ENCODE measurements at regions not wholly inside any gene's neighbourhood (a gene's known extent, or its start where the extent isn't known, plus 50 kb on each side); places are given as distances from the start of the nearest gene placed in this dataset.
"Not testable (repeated sequence)": the region's sequence is repeated elsewhere in the genome, so short reads cannot be mapped to it uniquely, and the experiment has no call there.

- not testable (repeated sequence) for TF ChIP-seq CTCF (IDR thresholded peaks at IDR 0.05; ENCODE audit: low read depth, low read length, missing input control); REST (IDR thresholded peaks at IDR 0.05); JUND (IDR thresholded peaks at IDR 0.05); RAD21 (IDR thresholded peaks at IDR 0.05); ZBTB33 (IDR thresholded peaks at IDR 0.05); TAF1 (conservative IDR thresholded peaks at IDR 0.05); MAX (IDR thresholded peaks at IDR 0.05); SP1 (IDR thresholded peaks at IDR 0.05); GABPA (IDR thresholded peaks at IDR 0.05 in 1 of 2, conservative IDR thresholded peaks at IDR 0.05 in 1 of 2); ATF3 (IDR thresholded peaks at IDR 0.05); FOXA1 (IDR thresholded peaks at IDR 0.05); EGR1 (IDR thresholded peaks at IDR 0.05; ENCODE audit: low read depth in 2 of 2)
- TF ChIP-seq NR2F2 (IDR thresholded peaks at IDR 0.05) = peak; percentile 49
These were observed 68.1 kb upstream of the DEFB108B start for GRCh38 chr11:71764695-71765491.
